ENCODE measurements at regions not wholly inside any gene's neighbourhood (a gene's known extent, or its start where the extent isn't known, plus 50 kb on each side); places are given as distances from the start of the nearest gene placed in this dataset.

GRCh38 chr18:56043641-56044061 lies 455.7 kb upstream of the TCF4 start:
- no peaks in the 10 kb centered on the region for H3K27me3 ChIP-seq (ENCODE audit: control insufficient read depth, insufficient read depth, low read length)
- H3K4me3 ChIP-seq (ENCODE audit: insufficient read depth, low read depth, low read length), result no peak overlapping the region
- no peak for DNase-seq
- no peaks in the 10 kb centered on the region for H3K36me3 ChIP-seq (replicated peaks; ENCODE audit: control insufficient read depth, insufficient read depth, low read length)

- Histone ChIP-seq H3K4me3 (ENCODE audit: insufficient read depth, low read depth, low read length) (no peak overlapping the region), H3K27me3 (ENCODE audit: control insufficient read depth, insufficient read depth, low read length) (no peaks in the 10 kb centered on the region), H3K36me3 (replicated peaks; ENCODE audit: control insufficient read depth, insufficient read depth, low read length) (no peaks in the 10 kb centered on the region)
- no peak for DNase-seq
Observed at GRCh38 chr18:56042915-56043536, 455.0 kb upstream of the TCF4 start.

GRCh38 chr18:56038171-56039030 lies 450.4 kb upstream of the TCF4 start:
- DNase-seq, result no peak
- Histone ChIP-seq H3K36me3 (replicated peaks; ENCODE audit: control insufficient read depth, insufficient read depth, low read length) (no peaks in the 10 kb centered on the region), H3K4me3 (ENCODE audit: insufficient read depth, low read depth, low read length) (no peak overlapping the region), H3K27me3 (ENCODE audit: control insufficient read depth, insufficient read depth, low read length) (no peaks in the 10 kb centered on the region)

GRCh38 chr18:56036741-56037140 lies 448.7 kb upstream of the TCF4 start:
- Histone ChIP-seq H3K27me3 (ENCODE audit: control insufficient read depth, insufficient read depth, low read length) (no peaks in the 10 kb centered on the region), H3K36me3 (replicated peaks; ENCODE audit: control insufficient read depth, insufficient read depth, low read length) (no peaks in the 10 kb centered on the region), H3K4me3 (ENCODE audit: insufficient read depth, low read depth, low read length) (no peak overlapping the region)
- DNase-seq, result no peak

GRCh38 chr18:56035546-56035945 lies 447.6 kb upstream of the TCF4 start:
- no peaks in the 10 kb centered on the region for H3K27me3 ChIP-seq (ENCODE audit: control insufficient read depth, insufficient read depth, low read length)
- DNase-seq, result no peak

GRCh38 chr18:56034949-56035348 lies 447.0 kb upstream of the TCF4 start:
- Histone ChIP-seq H3K4me3 (ENCODE audit: insufficient read depth, low read depth, low read length) (no peak overlapping the region), H3K27me3 (ENCODE audit: control insufficient read depth, insufficient read depth, low read length) (no peaks in the 10 kb centered on the region), H3K36me3 (replicated peaks; ENCODE audit: control insufficient read depth, insufficient read depth, low read length) (no peaks in the 10 kb centered on the region)
- no peak for DNase-seq

More at GRCh38 chr18:56035546-56035945, 447.6 kb upstream of the TCF4 start:
- H3K4me3 ChIP-seq (ENCODE audit: insufficient read depth, low read depth, low read length), result no peak overlapping the region
- H3K36me3 ChIP-seq (replicated peaks; ENCODE audit: control insufficient read depth, insufficient read depth, low read length), result no peaks in the 10 kb centered on the region

- H3K4me3 ChIP-seq (ENCODE audit: insufficient read depth, low read depth, low read length), result no peak overlapping the region
- H3K27me3 ChIP-seq (ENCODE audit: control insufficient read depth, insufficient read depth, low read length), result no peaks in the 10 kb centered on the region
- no peaks in the 10 kb centered on the region for H3K36me3 ChIP-seq (replicated peaks; ENCODE audit: control insufficient read depth, insufficient read depth, low read length)
- DNase-seq, result no peak
Observed at GRCh38 chr18:56030060-56030459, 442.1 kb upstream of the TCF4 start.

GRCh38 chr18:56028514-56028913 lies 440.5 kb upstream of the TCF4 start:
- no peak for DNase-seq
- Histone ChIP-seq H3K4me3 (ENCODE audit: insufficient read depth, low read depth, low read length) (no peak overlapping the region), H3K27me3 (ENCODE audit: control insufficient read depth, insufficient read depth, low read length) (no peaks in the 10 kb centered on the region), H3K36me3 (replicated peaks; ENCODE audit: control insufficient read depth, insufficient read depth, low read length) (no peaks in the 10 kb centered on the region)

GRCh38 chr18:56026509-56026908 lies 438.5 kb upstream of the TCF4 start:
- Histone ChIP-seq H3K4me3 (ENCODE audit: insufficient read depth, low read depth, low read length) (no peak overlapping the region), H3K27me3 (ENCODE audit: control insufficient read depth, insufficient read depth, low read length) (no peaks in the 10 kb centered on the region), H3K36me3 (replicated peaks; ENCODE audit: control insufficient read depth, insufficient read depth, low read length) (no peaks in the 10 kb centered on the region)
- DNase-seq, result no peak

GRCh38 chr18:56021809-56022195 lies 433.8 kb upstream of the TCF4 start:
- H3K4me3 ChIP-seq (ENCODE audit: insufficient read depth, low read depth, low read length), result no peak overlapping the region

GRCh38 chr18:56021136-56021808 lies 433.3 kb upstream of the TCF4 start:
- Histone ChIP-seq H3K36me3 (replicated peaks; ENCODE audit: control insufficient read depth, insufficient read depth, low read length) (no peaks in the 10 kb centered on the region), H3K27me3 (ENCODE audit: control insufficient read depth, insufficient read depth, low read length) (no peaks in the 10 kb centered on the region), H3K4me3 (ENCODE audit: insufficient read depth, low read depth, low read length) (no peak overlapping the region)
- DNase-seq, result no peak

More at GRCh38 chr18:56021809-56022195, 433.8 kb upstream of the TCF4 start:
- no peaks in the 10 kb centered on the region for H3K36me3 ChIP-seq (replicated peaks; ENCODE audit: control insufficient read depth, insufficient read depth, low read length)
- no peaks in the 10 kb centered on the region for H3K27me3 ChIP-seq (ENCODE audit: control insufficient read depth, insufficient read depth, low read length)
- no peak for DNase-seq

GRCh38 chr18:56019908-56020307 lies 431.9 kb upstream of the TCF4 start:
- H3K4me3 ChIP-seq (ENCODE audit: insufficient read depth, low read depth, low read length), result no peak overlapping the region
- no peak for DNase-seq
- H3K27me3 ChIP-seq (ENCODE audit: control insufficient read depth, insufficient read depth, low read length), result no peaks in the 10 kb centered on the region
- no peaks in the 10 kb centered on the region for H3K36me3 ChIP-seq (replicated peaks; ENCODE audit: control insufficient read depth, insufficient read depth, low read length)

GRCh38 chr18:56019156-56019555 lies 431.2 kb upstream of the TCF4 start:
- H3K4me3 ChIP-seq (ENCODE audit: insufficient read depth, low read depth, low read length), result no peak overlapping the region
- H3K27me3 ChIP-seq (ENCODE audit: control insufficient read depth, insufficient read depth, low read length), result no peaks in the 10 kb centered on the region
- no peaks in the 10 kb centered on the region for H3K36me3 ChIP-seq (replicated peaks; ENCODE audit: control insufficient read depth, insufficient read depth, low read length)
- no peak for DNase-seq

GRCh38 chr18:56009411-56009810 lies 421.4 kb upstream of the TCF4 start:
- H3K4me3 ChIP-seq (ENCODE audit: insufficient read depth, low read depth, low read length), result no peak overlapping the region
- H3K36me3 ChIP-seq (replicated peaks; ENCODE audit: control insufficient read depth, insufficient read depth, low read length), result no peaks in the 10 kb centered on the region
- no peak for DNase-seq
- no peaks in the 10 kb centered on the region for H3K27me3 ChIP-seq (ENCODE audit: control insufficient read depth, insufficient read depth, low read length)

GRCh38 chr18:56003720-56004088 lies 415.7 kb upstream of the TCF4 start:
- H3K36me3 ChIP-seq (replicated peaks; ENCODE audit: control insufficient read depth, insufficient read depth, low read length), result no peaks in the 10 kb centered on the region
- no peak overlapping the region for H3K4me3 ChIP-seq (ENCODE audit: insufficient read depth, low read depth, low read length)
- H3K27me3 ChIP-seq (ENCODE audit: control insufficient read depth, insufficient read depth, low read length), result no peaks in the 10 kb centered on the region
- no peak for DNase-seq

Data from H7 (cell line).